ENCODE measurements at regions not wholly inside any gene's neighbourhood (a gene's known extent, or its start where the extent isn't known, plus 50 kb on each side); places are given as distances from the start of the nearest gene placed in this dataset.
"Not testable (repeated sequence)": the region's sequence is repeated elsewhere in the genome, so short reads cannot be mapped to it uniquely, and the experiment has no call there.

GRCh38 chr2:126145752-126146151 is 510.2 kb upstream of the GYPC start:
- no peak overlapping the region for H3K27ac ChIP-seq
- DNase-seq (ENCODE audit: low read depth, low spot score): no peak

GRCh38 chr2:126154256-126154785 is 501.6 kb upstream of the GYPC start:
- no peak for DNase-seq (ENCODE audit: low read depth, low spot score)
- no peak overlapping the region for H3K27ac ChIP-seq

GRCh38 chr2:126160950-126161349 is 495.0 kb upstream of the GYPC start:
- H3K27ac ChIP-seq; DNase-seq (ENCODE audit: low read depth, low spot score): not testable (repeated sequence)

- H3K27ac ChIP-seq: no peak overlapping the region
- DNase-seq (ENCODE audit: low read depth, low spot score): no peak
Observed at GRCh38 chr2:126172631-126173184, 483.2 kb upstream of the GYPC start.

- no peak overlapping the region for H3K27ac ChIP-seq
- no peak for DNase-seq (ENCODE audit: low read depth, low spot score)
Observed at GRCh38 chr2:126175222-126175621, 480.7 kb upstream of the GYPC start.

GRCh38 chr2:126177479-126177878 is 478.5 kb upstream of the GYPC start:
- no peak for DNase-seq (ENCODE audit: low read depth, low spot score)
- no peak overlapping the region for H3K27ac ChIP-seq

GRCh38 chr2:126187668-126188067 is 468.3 kb upstream of the GYPC start:
- DNase-seq (ENCODE audit: low read depth, low spot score): no peak
- H3K27ac ChIP-seq: no peak overlapping the region

GRCh38 chr2:126189527-126189926 is 466.4 kb upstream of the GYPC start:
- no peak overlapping the region for H3K27ac ChIP-seq
- no peak for DNase-seq (ENCODE audit: low read depth, low spot score)

GRCh38 chr2:126200538-126200937 is 455.4 kb upstream of the GYPC start:
- no peak for DNase-seq (ENCODE audit: low read depth, low spot score)
- no peak overlapping the region for H3K27ac ChIP-seq

- no peak for DNase-seq (ENCODE audit: low read depth, low spot score)
- H3K27ac ChIP-seq: no peak overlapping the region
Observed at GRCh38 chr2:126208266-126208665, 447.7 kb upstream of the GYPC start.

- H3K27ac ChIP-seq: no peak overlapping the region
- no peak for DNase-seq (ENCODE audit: low read depth, low spot score)
Observed at GRCh38 chr2:126212735-126213134, 443.2 kb upstream of the GYPC start.

GRCh38 chr2:126219081-126219480 is 436.9 kb upstream of the GYPC start:
- no peak for DNase-seq (ENCODE audit: low read depth, low spot score)

GRCh38 chr2:126220331-126220730 is 435.6 kb upstream of the GYPC start:
- H3K27ac ChIP-seq: no peak overlapping the region
- no peak for DNase-seq (ENCODE audit: low read depth, low spot score)

More at GRCh38 chr2:126219081-126219480, 436.9 kb upstream of the GYPC start:
- no peak overlapping the region for H3K27ac ChIP-seq

- no peak for DNase-seq (ENCODE audit: low read depth, low spot score)
- no peak overlapping the region for H3K27ac ChIP-seq
Observed at GRCh38 chr2:126221506-126221905, 434.5 kb upstream of the GYPC start.

GRCh38 chr2:126222278-126222677 is 433.7 kb upstream of the GYPC start:
- DNase-seq (ENCODE audit: low read depth, low spot score): no peak

GRCh38 chr2:126224776-126225175 is 431.2 kb upstream of the GYPC start:
- H3K27ac ChIP-seq: no peak overlapping the region
- no peak for DNase-seq (ENCODE audit: low read depth, low spot score)

More at GRCh38 chr2:126222278-126222677, 433.7 kb upstream of the GYPC start:
- no peak overlapping the region for H3K27ac ChIP-seq

GRCh38 chr2:126227250-126227649 is 428.7 kb upstream of the GYPC start:
- DNase-seq (ENCODE audit: low read depth, low spot score): no peak
- H3K27ac ChIP-seq: no peak overlapping the region

- H3K27ac ChIP-seq: no peak overlapping the region
- DNase-seq (ENCODE audit: low read depth, low spot score): no peak
Observed at GRCh38 chr2:126228531-126228930, 427.4 kb upstream of the GYPC start.

- no peak overlapping the region for H3K27ac ChIP-seq
- no peak for DNase-seq (ENCODE audit: low read depth, low spot score)
Observed at GRCh38 chr2:126238251-126238650, 417.7 kb upstream of the GYPC start.

GRCh38 chr2:126239320-126239955 is 416.5 kb upstream of the GYPC start:
- DNase-seq (ENCODE audit: low read depth, low spot score): no peak
- H3K27ac ChIP-seq: no peak overlapping the region

GRCh38 chr2:126241001-126241400 is 415.0 kb upstream of the GYPC start:
- DNase-seq (ENCODE audit: low read depth, low spot score): no peak
- H3K27ac ChIP-seq: no peak overlapping the region

- no peak overlapping the region for H3K27ac ChIP-seq
- DNase-seq (ENCODE audit: low read depth, low spot score): no peak
Observed at GRCh38 chr2:126241411-126241810, 414.5 kb upstream of the GYPC start.
